ENCODE measurements at regions not wholly inside any gene's neighbourhood (a gene's known extent, or its start where the extent isn't known, plus 50 kb on each side); places are given as distances from the start of the nearest gene placed in this dataset.

DNA sequence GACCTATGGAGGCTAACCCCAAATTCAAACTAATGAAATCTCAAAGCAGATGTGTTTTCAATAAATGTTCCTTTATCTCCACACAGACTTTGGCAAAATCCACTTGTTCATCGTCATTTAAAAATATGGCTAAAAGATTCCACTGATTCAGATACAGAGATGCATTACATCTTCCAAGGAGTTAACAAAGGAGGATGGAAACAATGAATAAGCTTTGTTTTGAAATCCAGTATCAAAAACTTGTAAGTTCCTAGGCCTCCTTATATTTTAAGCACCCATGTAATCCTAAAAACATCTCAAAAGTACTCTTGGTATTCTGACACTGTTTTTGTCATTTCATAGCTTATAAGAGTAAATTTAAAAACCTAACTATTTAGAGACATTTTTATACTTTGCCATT lies 345.6 kb upstream of the ACTBL2 start:
- no peak for TF ChIP-seq EZH2 (IDR thresholded peaks at IDR 0.05; ENCODE audit: borderline replicate concordance, insufficient read depth, low read depth, low read length, poor library complexity, severe bottlenecking)
- TF ChIP-seq, protein P1, sequence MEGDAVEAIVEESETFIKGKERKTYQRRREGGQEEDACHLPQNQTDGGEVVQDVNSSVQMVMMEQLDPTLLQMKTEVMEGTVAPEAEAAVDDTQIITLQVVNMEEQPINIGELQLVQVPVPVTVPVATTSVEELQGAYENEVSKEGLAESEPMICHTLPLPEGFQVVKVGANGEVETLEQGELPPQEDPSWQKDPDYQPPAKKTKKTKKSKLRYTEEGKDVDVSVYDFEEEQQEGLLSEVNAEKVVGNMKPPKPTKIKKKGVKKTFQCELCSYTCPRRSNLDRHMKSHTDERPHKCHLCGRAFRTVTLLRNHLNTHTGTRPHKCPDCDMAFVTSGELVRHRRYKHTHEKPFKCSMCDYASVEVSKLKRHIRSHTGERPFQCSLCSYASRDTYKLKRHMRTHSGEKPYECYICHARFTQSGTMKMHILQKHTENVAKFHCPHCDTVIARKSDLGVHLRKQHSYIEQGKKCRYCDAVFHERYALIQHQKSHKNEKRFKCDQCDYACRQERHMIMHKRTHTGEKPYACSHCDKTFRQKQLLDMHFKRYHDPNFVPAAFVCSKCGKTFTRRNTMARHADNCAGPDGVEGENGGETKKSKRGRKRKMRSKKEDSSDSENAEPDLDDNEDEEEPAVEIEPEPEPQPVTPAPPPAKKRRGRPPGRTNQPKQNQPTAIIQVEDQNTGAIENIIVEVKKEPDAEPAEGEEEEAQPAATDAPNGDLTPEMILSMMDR (IDR thresholded peaks at IDR 0.05): no peak
